ENCODE measurements at regions not wholly inside any gene's neighbourhood (a gene's known extent, or its start where the extent isn't known, plus 50 kb on each side); places are given as distances from the start of the nearest gene placed in this dataset.
"Not testable (repeated sequence)": the region's sequence is repeated elsewhere in the genome, so short reads cannot be mapped to it uniquely, and the experiment has no call there.

DNA sequence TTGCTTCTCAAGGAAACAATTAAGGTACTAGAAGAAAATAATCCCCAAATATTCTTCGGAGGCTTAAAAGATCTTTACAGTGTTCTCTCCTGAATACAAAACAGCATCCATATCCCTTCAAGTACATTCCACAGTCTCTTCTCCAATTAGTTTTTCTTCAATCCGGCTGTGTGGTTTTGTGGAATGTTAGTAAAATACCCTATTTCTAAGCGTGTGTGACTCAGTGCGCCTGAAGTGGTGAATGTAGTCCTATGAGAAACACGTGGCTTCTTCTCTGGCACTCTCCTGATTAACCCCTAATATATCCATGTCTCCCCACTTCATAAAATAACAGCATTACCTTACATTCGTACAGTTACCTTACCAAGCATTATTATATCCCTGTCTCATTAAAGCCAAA is 570.2 kb downstream of the ARL4A start:
- no peak for FAIRE-seq
- DNase-seq (ENCODE audit: insufficient read length, low spot score), result no peak

DNA sequence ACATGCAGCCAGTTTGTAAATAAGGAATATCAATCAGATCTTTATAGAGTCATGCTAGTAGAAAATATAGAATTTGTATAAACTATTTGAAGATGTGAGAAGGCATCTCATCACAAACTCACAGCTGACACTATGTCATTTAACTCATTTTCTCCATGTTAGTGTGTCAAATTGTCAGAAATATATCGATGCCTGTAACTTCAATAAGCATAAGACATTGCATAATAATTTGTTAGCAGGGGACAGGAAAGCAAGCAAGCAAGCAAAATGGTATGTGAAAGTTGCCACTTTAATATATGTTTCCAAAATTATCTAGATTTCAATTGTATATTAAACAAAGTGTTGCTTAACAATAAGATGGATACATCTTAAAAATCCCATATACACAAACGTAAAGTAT is 571.0 kb downstream of the ARL4A start:
- DNase-seq (ENCODE audit: insufficient read length, low spot score) (no peak), FAIRE-seq (no peak)

DNA sequence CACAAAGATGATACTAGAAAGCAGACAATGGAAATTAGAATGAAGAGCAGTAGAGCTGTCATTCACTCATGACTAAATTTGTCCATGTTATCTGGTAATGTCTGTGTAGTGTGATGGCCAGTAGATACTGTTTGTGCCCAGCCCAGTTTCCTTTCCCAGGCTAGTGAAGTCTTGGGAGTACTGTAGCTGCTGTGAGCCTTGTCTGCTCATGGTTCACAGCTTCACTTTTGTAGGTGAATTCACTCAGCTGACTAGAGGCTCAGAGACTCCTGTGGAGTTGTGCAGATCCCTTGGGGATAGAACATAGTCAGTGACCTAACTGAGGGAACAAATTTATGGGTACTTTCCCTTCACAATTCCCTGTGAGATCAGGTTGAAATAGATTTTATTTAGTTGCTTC is 572.5 kb downstream of the ARL4A start:
- DNase-seq (ENCODE audit: insufficient read length, low spot score), result no peak
- FAIRE-seq, result no peak

DNA sequence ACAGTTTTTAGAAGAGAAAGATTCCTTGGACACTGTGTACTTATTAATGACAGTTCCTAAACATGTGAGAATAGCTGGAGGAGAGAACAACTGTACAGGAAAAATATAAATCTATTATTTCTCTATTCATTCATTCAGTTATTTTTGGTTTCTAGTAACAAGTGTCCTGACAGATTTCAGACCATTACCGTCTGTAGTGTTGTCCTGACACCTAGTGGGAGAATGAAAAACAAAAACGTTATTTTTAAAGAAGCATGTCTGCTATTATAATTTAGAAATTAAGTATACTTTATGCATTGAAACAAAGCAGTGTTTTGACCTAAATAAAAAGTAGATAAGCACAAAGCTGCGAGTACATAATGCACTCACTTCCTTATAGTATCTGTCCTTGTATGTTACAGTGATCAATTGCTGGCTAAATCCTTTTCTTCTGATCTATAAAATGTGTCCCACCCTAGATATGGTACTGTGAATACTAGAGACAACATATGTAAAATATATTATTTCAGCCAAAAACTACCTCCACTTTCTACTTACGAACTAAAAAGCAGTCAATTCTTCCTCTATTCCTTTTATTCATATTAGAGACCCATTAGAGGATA is 575.6 kb downstream of the ARL4A start:
- no peak for FAIRE-seq
- DNase-seq (ENCODE audit: insufficient read length, low spot score), result no peak

- no peak for FAIRE-seq
Observed at GRCh38 chr7:13265271-13265670, 577.8 kb downstream of the ARL4A start.

DNA sequence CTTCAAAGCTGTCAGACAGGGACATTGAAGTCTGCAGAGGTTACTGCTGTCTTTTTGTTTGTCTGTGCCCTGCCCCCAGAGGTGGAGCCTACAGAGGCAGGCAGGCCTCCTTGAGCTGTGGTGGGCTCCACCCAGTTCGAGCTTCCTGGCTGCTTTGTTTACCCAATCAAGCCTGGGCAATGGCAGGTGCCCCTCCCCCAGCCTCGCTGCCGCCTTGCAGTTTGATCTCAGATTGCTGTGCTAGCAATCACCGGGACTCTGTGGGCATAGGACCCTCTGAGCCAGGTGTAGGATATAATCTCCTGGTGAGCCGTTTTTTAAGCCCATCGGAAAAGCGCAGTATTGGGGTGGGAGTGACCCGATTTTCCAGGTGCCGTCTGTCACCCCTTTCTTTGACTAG is 586.8 kb downstream of the ARL4A start:
- not testable (repeated sequence) for FAIRE-seq; DNase-seq (ENCODE audit: insufficient read length, low spot score)

More at GRCh38 chr7:13265271-13265670, 577.8 kb downstream of the ARL4A start:
- no peak for DNase-seq (ENCODE audit: insufficient read length, low spot score)

GRCh38 chr7:13276977-13277376 is 589.5 kb downstream of the ARL4A start:
- FAIRE-seq (no peak), DNase-seq (ENCODE audit: insufficient read length, low spot score) (no peak)

DNA sequence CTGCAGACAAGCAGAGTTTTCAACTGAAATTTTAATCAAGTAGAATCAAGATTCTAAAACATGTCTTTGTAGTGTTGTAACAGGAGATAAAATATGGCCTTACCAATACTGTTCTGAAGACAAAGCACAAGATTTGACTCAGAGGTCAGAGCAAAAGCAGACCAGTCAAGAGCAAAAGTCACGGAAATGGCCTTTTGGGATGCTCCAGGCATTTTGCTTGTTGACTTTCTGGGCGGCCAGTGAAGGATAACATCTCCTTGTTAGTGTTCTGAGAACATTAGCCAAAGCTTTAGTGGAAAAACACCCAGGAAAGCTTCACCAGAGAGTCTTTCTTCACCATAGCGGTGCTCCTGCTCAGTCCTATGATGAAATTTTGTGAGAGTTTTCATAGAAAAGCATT is 590.6 kb downstream of the ARL4A start:
- DNase-seq (ENCODE audit: insufficient read length, low spot score) (no peak), FAIRE-seq (no peak)

- FAIRE-seq, result no peak
- no peak for DNase-seq (ENCODE audit: insufficient read length, low spot score)
Observed at GRCh38 chr7:13279854-13280435, 592.5 kb downstream of the ARL4A start.

DNA sequence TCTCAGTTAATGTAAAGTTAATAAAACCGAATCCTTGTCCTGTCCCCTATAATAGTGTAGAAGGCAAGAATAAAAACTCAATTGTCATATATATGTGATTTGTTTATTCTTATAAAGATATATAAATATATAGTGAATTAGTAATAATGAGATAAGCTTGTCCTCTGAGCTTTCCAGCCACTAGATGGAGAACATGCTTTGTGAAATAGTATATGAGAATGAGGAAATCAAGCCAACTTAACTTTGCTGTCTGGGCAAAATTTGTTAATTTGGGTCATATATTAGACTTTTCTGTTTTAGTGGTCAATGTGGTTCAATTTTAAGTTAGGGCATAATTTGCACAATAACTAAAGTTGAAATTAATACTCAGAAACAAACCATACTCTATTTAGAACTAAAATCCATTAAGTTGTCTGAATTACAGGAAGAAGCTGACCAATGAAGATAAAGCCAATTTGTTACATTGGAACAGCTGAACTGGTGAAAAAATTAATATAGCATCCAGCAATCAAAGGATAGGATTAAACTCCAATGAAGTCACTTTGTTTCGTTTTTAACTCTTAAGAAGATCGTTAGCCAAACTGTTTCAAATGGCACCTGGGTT is 595.0 kb downstream of the ARL4A start:
- FAIRE-seq (no peak), DNase-seq (ENCODE audit: insufficient read length, low spot score) (no peak)

- FAIRE-seq (no peak), DNase-seq (ENCODE audit: insufficient read length, low spot score) (no peak)
Observed at GRCh38 chr7:13286916-13287315, 599.5 kb downstream of the ARL4A start.

- FAIRE-seq (no peak), DNase-seq (ENCODE audit: insufficient read length, low spot score) (no peak)
Observed at GRCh38 chr7:13288516-13288915, 601.1 kb downstream of the ARL4A start.

DNA sequence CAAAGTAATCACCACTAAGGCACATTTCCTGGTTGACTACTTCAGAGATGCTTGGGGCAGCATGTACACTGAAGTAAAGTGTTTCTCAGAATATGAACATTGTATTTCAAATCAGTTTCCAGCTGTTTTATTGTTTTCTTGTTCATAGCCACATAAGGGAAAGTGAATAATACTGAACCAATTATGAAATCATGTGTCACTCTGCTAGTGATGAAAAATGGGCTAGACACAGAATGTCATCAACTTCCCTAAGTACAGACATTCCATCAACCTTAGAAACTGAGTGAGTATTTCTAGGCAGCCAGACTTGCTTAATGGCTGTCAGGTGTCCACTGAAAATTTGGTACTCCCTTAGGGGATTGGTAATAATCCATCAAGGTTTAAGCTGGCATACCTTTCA is 603.5 kb downstream of the ARL4A start:
- no peak for DNase-seq (ENCODE audit: insufficient read length, low spot score)
- no peak for FAIRE-seq

DNA sequence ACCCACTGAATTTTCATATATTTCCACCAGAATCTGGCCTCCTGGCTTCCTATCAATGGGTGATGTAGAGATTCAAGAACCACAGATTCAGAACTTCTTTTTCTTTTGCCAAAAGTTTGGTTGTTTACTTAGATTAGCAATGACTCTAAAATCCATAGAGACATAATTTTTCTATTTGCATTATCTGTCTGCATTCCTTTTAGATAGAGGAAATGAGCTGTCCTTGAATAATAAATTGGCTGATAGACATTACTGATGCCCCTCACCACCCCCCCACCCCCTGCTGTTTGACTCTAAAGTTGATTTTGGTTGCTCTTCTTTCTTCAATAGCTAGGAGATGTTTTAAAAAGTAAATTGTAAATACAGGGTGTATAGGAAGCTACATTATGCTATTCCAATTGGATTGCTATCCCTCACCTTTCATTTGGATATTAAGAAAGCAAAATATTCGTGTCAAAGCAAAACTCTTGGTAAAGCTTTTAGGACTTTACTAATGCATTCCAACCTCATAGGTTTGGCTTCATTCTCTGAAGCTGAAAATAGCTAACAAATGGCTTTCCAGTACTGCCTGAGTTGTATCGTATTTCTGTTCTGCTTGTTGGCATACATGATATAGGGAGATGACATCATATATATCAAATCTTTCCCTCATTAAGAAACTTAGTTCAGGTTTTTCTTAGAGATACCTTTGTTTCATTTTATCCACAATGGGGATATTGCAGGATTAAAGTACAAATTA is 606.0 kb downstream of the ARL4A start:
- DNase-seq (ENCODE audit: insufficient read length, low spot score) (no peak), FAIRE-seq (no peak)

- FAIRE-seq, result no peak
- no peak for DNase-seq (ENCODE audit: insufficient read length, low spot score)
Observed at GRCh38 chr7:13307040-13307439, 619.6 kb downstream of the ARL4A start.

DNA sequence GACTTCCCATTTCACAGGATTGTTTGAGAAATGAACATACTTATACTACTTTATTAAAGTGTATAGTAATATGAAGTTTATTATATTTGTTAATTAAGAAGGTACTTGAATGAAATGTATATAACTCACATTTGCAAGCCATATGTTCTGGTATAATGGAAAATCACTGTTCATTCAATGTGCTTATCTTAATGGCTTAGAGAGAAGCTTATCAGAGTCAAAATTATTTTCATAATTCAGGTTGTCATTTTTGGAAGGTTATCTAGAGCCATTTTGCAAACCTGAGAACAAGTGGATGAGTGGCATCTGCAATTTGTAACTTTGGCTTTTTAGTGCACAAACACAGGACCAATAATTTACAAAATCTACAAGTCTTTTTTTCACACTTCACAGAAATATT is 621.0 kb downstream of the ARL4A start:
- FAIRE-seq, result no peak
- DNase-seq (ENCODE audit: insufficient read length, low spot score), result no peak

- DNase-seq (ENCODE audit: insufficient read length, low spot score), result no peak
Observed at GRCh38 chr7:13309535-13309934, 622.1 kb downstream of the ARL4A start.

DNA sequence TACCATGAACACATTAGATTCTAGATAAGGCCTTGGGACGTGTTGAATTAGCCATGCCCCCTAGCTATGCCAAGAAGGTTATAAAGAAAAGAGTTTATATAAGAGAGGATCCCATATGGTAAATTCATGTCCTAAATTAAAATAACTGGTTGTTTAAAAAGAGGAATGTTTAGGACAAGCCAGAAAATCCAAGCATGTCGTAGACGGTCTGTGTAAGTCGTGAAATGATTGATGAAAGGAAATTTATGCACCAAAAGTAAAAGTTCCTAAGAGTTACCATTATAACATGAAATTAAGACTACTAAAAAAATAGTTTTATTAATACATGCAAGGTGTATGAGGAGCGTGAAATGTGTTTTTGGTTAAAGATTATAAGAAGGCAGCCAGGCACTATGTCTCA is 624.9 kb downstream of the ARL4A start:
- FAIRE-seq (no peak), DNase-seq (ENCODE audit: insufficient read length, low spot score) (no peak)

More at GRCh38 chr7:13309535-13309934, 622.1 kb downstream of the ARL4A start:
- FAIRE-seq, result no peak

GRCh38 chr7:13320333-13320732 is 632.9 kb downstream of the ARL4A start:
- DNase-seq (ENCODE audit: insufficient read length, low spot score), result no peak
- FAIRE-seq, result no peak

DNA sequence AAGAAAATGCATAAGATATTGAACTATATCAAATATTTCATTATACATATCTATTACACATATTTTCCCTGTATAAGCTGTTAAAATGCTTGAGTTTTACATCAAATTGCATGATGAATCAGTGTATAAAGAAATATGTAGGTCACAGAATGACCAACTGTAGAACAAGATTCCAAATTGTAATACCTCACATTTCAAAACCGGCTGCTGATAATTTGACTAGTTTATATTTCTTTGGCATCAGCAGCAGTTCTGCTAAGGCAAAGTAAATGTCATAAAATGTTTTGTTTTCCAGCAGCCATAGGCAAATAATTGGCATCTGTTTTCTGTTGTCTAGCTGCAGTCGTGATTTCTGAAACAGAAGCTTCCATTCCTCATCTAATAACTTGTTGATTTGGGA is 633.9 kb downstream of the ARL4A start:
- DNase-seq (ENCODE audit: insufficient read length, low spot score), result no peak
- FAIRE-seq, result no peak

DNA sequence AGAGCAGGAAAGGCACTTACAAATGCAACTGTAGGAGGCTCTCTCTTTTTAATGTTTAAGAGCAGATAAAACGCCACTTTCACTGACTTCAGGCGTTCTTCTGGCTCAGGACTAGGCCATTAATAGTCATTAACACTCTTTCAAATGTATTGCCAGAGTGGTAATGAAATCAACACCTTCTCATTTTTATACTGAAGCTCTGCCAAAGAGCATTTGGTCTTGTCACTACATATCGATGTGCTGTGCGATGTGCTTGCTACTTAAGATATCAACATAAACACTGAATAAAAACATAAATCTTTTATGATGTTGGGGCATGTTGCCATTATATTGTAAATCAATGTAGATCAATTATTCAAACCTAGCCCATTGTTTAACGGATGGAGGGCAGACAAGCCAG is 634.7 kb downstream of the ARL4A start:
- DNase-seq (ENCODE audit: insufficient read length, low spot score) (no peak), FAIRE-seq (no peak)

GRCh38 chr7:13327669-13328068 is 640.2 kb downstream of the ARL4A start:
- DNase-seq (ENCODE audit: insufficient read length, low spot score) (no peak), FAIRE-seq (no peak)
